GM12873 (cell line): ENCODE measurements at regions not wholly inside any gene's neighbourhood (a gene's known extent, or its start where the extent isn't known, plus 50 kb on each side); places are given as distances from the start of the nearest gene placed in this dataset.

Experiments used
- CTCF ChIP-seq: IDR thresholded peaks from 2 replicates; pipeline ENCODE4 v1.5.1; 2012; ENCODE audit warnings: low read depth, mild to moderate bottlenecking, moderate library complexity, low read length, control low read depth; ENCODE audit not compliant: insufficient read depth; ENCODE audit errors: missing control alignments

DNA sequence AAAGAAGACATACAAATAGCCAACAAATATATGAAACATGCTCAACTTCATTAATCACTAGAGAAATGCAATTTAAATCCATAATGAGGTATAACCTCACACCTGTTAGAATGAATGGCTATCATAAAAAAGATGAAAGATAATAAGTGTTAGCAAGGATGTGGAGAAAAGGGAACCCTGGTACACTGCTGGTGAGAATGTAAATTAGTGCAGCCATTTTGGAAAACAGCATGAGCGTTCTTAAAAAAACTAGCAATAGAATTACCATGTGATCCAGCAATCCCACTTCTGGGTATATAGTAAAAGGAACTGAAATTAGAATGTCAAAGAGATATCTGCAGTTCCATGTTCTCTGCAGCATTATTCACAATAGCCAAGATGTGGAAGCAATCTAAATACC lies 64.2 kb upstream of the CEP78 start:
- no peak for TF ChIP-seq CTCF

DNA sequence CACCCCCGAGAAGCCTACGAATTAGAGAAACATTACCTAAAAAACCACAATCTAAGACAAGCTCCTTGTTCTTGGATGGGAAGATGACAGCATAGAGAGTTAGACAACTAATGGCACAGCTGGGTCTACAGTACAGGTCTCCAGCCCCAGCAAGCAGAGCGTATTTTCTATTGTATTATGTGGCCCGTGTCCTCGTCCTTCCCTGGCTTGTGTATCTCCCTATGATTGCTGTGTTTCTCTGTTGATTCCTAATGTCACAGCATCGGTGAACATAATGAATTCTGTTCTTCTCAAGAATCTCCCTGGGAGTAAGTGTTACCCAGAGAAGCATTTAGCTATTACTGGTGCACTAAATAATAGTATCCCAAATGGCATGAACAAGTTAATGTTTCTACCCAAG lies 66.8 kb upstream of the CEP78 start:
- no peak for TF ChIP-seq CTCF

DNA sequence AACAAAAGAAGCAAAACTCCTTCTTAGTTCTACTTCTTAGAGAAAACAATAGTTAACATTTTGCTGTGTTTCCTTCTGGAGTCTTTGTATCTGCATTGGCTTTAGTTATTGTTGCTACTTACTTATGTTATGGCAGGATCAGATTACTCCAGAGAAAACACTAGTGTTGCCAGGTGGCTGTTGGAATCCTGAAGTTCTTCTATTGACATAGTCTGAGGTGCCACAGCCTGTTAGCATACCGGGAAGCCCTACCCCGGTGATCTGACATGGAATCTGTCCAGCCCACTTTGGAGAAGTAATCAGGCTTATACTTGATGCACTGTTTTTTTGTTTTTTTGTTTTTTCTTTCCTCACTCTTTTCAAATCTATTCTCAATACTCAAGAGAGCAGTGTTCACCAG lies 68.5 kb upstream of the CEP78 start:
- TF ChIP-seq CTCF, result no peak

- TF ChIP-seq CTCF, result no peak
These were observed 72.0 kb upstream of the CEP78 start for GRCh38 chr9:78163834-78164233.

DNA sequence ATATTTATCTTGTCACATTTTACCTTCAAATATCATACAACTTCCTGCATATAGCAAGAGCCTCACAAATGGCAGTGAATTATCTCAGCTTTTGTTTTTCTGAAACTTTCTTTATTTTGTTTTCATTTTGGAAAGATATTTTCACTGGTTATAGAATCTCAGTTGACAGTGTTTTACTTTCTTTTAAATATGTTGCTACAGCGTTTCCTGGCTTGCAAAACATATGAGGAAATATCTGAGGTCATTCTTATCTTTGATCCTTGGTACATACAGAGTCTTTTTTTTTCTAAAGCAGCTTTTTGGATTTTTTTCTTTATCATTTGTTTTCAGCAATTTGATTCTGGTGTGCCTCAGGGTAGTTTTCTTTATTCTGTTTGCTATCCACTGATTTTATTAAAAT lies 77.6 kb upstream of the CEP78 start:
- TF ChIP-seq CTCF, result no peak

DNA sequence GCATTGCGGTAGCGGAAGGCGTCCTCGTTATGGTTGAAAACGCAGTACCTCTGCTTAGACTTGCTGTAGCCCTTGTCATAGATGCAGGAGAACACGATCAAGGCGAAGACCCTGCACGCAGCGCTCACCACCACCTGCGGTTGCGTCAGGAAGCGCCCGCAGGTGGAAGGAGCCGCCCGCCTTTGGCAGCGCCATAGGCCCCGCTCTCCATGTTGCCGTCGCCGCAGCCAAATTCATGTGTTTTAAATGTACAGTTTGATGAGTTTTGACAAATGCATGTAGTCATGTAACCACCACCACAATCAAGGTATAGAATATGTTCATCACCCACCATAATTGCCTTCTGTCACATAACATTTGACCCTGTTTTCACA lies 84.9 kb upstream of the CEP78 start:
- TF ChIP-seq CTCF, result no peak

DNA sequence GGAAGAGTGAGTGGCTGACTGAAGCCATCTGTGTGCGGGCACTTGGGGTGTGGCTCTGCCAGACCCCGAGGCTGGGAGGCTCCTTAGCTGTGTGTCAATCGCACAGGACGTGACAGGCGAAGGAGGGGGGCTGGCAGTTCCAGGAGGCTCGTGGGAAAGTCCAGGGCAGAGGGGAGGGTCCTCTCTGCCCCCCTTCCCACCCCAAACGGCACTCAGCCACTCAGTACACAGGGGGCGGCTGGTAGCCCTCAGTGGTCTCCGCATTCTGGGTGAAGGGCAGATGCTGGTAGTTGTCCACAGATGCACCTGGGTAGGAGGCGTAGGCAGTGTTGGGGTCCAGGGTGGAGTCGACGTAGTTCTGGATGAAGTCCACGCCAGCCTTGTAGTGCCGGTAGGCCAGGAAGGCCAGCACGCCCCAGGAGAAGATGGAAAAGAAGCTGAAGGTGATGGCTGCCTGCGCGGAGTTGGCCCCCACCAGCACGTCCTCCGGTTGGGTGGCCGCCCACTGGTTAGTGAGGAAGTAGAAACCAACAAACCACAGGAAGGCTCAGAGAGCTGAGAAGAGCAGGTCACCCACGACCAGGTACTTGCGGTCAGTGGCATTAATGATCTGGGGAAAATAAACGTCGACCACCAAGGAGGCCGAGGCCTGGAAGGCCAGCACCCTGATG lies 85.4 kb upstream of the CEP78 start:
- no peak for TF ChIP-seq CTCF

DNA sequence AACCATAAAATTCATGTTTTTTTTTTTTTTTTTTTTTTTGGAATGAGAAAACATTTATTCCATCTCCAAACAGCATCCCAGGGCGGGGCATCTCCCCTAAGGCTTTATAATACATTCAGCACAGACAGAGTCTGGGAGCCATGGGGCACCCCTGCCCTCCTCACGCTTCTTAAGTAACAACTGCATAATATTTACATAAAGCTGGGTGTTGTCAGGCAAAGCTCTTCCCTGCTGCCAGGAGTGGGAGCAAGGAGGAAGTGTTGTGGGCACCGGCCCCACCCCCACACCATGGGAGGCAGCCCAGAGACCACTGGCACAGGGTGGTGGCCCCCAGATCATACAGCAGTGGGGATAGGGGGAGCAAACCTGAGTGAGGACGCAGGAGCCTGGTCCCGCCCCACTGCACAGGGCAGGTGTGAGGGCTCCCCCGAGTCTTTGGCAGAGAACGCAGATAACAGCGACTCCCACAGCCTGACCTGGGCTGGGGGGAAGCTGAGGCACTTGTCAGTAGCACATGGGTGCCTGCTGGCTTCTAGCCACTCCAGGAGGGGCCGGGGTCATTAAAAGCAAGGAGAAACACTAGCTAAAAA lies 86.1 kb upstream of the CEP78 start:
- TF ChIP-seq CTCF, result no peak
